ENCODE measurements at regions not wholly inside any gene's neighbourhood (a gene's known extent, or its start where the extent isn't known, plus 50 kb on each side); places are given as distances from the start of the nearest gene placed in this dataset.

DNA sequence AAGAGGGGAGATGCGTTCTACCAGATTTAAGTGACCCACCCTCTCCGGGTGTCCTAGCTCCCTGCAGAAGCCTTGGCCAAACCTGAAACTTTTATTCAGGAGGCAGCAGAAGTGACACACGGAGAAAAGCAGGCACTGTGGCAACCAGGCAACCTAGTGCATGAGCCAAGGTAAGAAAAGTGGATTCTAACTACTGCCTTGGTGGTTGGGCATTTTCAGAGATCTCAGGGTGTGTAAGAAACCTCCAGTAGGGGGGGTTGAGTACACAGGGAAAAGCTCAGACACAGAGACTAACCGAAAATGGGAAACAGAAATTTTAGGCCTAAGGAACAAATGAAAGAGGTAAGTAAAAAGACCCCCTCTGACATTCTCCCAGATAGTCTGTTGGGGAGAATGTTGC lies 645.7 kb downstream of the ANKRD7 start:
- H3K9me3 Mint-ChIP-seq (ENCODE audit: unreplicated experiment): no peaks in the 10 kb centered on the region
- no peaks in the 10 kb centered on the region for H3K4me1 Mint-ChIP-seq (ENCODE audit: unreplicated experiment)
- TF ChIP-seq, protein P1, sequence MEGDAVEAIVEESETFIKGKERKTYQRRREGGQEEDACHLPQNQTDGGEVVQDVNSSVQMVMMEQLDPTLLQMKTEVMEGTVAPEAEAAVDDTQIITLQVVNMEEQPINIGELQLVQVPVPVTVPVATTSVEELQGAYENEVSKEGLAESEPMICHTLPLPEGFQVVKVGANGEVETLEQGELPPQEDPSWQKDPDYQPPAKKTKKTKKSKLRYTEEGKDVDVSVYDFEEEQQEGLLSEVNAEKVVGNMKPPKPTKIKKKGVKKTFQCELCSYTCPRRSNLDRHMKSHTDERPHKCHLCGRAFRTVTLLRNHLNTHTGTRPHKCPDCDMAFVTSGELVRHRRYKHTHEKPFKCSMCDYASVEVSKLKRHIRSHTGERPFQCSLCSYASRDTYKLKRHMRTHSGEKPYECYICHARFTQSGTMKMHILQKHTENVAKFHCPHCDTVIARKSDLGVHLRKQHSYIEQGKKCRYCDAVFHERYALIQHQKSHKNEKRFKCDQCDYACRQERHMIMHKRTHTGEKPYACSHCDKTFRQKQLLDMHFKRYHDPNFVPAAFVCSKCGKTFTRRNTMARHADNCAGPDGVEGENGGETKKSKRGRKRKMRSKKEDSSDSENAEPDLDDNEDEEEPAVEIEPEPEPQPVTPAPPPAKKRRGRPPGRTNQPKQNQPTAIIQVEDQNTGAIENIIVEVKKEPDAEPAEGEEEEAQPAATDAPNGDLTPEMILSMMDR (IDR thresholded peaks at IDR 0.05): peak; percentile 30
- no peak for DNase-seq (ENCODE audit: extremely low spot score, unreplicated experiment)
- no peak overlapping the region for H3K27ac Mint-ChIP-seq (ENCODE audit: unreplicated experiment)
- no peak overlapping the region for H3K4me3 Mint-ChIP-seq (ENCODE audit: unreplicated experiment)
- peaks cover 2% of the 10 kb centered on the region for H3K27me3 Mint-ChIP-seq (ENCODE audit: unreplicated experiment)
- no peaks in the 10 kb centered on the region for H3K36me3 Mint-ChIP-seq (ENCODE audit: unreplicated experiment)

DNA sequence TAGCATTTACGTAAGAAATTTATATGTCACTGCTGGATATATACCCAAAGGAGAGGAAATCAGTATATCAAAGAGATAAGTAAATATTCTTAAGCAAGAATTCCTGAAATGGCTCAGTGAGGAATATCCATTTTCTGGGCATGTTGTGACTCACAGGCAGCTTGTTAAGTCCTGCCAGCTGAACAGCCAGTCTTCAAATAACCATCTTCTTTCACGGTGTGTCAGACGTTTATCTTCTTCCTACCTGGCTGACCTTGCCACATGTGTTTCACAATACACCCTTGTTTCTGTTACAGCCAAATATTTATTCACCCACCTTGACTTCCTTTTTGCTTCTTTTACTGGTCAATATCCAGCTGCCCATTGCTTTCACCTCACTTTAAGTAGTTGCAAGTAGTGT lies 648.1 kb downstream of the ANKRD7 start:
- peaks cover 2% of the 10 kb centered on the region for H3K27me3 Mint-ChIP-seq (ENCODE audit: unreplicated experiment)
- no peaks in the 10 kb centered on the region for H3K36me3 Mint-ChIP-seq (ENCODE audit: unreplicated experiment)
- DNase-seq (ENCODE audit: extremely low spot score, unreplicated experiment): no peak
- H3K9me3 Mint-ChIP-seq (ENCODE audit: unreplicated experiment): no peaks in the 10 kb centered on the region
- H3K4me1 Mint-ChIP-seq (ENCODE audit: unreplicated experiment): no peaks in the 10 kb centered on the region
- no peak overlapping the region for H3K27ac Mint-ChIP-seq (ENCODE audit: unreplicated experiment)
- TF ChIP-seq, protein P1 (IDR thresholded peaks at IDR 0.05): no peak
- H3K4me3 Mint-ChIP-seq (ENCODE audit: unreplicated experiment): no peak overlapping the region

DNA sequence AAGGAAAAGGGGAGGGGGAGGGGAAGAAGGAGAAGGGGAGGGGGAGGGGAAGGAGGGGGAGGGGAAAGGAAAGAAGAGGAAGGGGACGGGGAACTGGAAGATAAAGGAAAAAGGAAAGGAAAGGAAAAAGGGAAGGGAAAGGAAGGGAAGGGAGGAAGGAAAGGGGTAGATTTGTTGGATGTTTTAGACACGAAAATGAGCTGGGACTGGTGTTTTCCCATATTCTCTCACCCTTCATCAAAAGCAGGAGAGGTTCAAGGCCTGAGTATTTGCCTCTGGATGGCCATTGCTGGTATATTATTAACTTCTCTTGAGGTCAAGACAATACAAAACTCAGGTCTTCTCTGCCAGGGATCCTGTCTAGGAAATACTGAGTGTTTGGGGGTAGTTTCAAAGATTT lies 652.7 kb downstream of the ANKRD7 start:
- Mint-ChIP-seq H3K4me3 (ENCODE audit: unreplicated experiment) (no peak overlapping the region), H3K4me1 (ENCODE audit: unreplicated experiment) (no peaks in the 10 kb centered on the region), H3K9me3 (ENCODE audit: unreplicated experiment) (no peaks in the 10 kb centered on the region), H3K27me3 (ENCODE audit: unreplicated experiment) (no peaks in the 10 kb centered on the region), H3K36me3 (ENCODE audit: unreplicated experiment) (no peaks in the 10 kb centered on the region), H3K27ac (ENCODE audit: unreplicated experiment) (no peak overlapping the region)
- DNase-seq (ENCODE audit: extremely low spot score, unreplicated experiment): no peak
- TF ChIP-seq, protein P1 (IDR thresholded peaks at IDR 0.05): no peak

DNA sequence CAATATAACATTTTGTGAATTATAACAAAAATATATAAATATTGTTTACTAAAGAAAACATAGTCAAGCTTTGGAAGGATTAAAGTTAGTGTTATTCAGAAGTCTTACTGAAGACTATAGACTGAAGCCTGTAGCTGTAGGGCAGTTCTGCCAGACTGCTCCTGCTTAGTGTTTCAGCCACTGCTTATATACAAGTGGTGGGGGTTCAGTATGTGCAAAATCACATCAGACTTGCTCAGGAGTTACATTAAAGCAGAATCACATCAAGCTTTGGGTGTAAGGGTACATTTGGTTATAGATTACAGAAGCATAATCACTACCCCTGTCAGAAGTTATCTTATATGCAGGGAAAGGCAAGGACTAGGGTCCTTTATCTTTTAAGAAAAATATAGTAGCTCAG lies 653.8 kb downstream of the ANKRD7 start:
- H3K36me3 Mint-ChIP-seq (ENCODE audit: unreplicated experiment): no peaks in the 10 kb centered on the region
- no peaks in the 10 kb centered on the region for H3K27me3 Mint-ChIP-seq (ENCODE audit: unreplicated experiment)
- no peaks in the 10 kb centered on the region for H3K4me1 Mint-ChIP-seq (ENCODE audit: unreplicated experiment)
- TF ChIP-seq, protein P1 (IDR thresholded peaks at IDR 0.05): no peak
- H3K9me3 Mint-ChIP-seq (ENCODE audit: unreplicated experiment): no peaks in the 10 kb centered on the region
- no peak overlapping the region for H3K4me3 Mint-ChIP-seq (ENCODE audit: unreplicated experiment)
- H3K27ac Mint-ChIP-seq (ENCODE audit: unreplicated experiment): no peak overlapping the region
- DNase-seq (ENCODE audit: extremely low spot score, unreplicated experiment): no peak

DNA sequence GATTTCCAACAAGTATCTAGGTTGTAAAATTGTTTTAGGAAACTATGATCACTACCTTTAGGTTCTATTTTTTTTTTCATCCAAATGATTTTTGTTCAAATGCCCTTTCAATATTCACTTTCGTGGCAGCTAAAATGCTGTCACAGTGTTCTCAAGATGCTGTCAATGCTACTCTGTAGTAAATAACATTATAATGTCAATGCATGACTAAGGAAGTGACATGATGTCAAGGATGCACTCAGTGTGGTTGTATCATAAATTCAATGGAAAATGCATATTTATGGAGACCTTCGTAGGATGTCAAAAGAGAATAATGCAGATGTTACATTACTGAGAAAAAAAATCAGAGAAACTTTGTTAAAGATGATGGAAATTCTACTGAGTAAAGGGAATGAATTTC lies 673.8 kb downstream of the ANKRD7 start:
- TF ChIP-seq, protein P1 (IDR thresholded peaks at IDR 0.05): no peak
- Mint-ChIP-seq H3K27ac (ENCODE audit: unreplicated experiment) (no peak overlapping the region), H3K4me1 (ENCODE audit: unreplicated experiment) (no peaks in the 10 kb centered on the region), H3K27me3 (ENCODE audit: unreplicated experiment) (no peaks in the 10 kb centered on the region), H3K4me3 (ENCODE audit: unreplicated experiment) (no peak overlapping the region), H3K36me3 (ENCODE audit: unreplicated experiment) (peaks cover 3% of the 10 kb centered on the region), H3K9me3 (ENCODE audit: unreplicated experiment) (no peaks in the 10 kb centered on the region)
- DNase-seq (ENCODE audit: extremely low spot score, unreplicated experiment): no peak
